GM19438 (cell line): ENCODE measurements at regions not wholly inside any gene's neighbourhood (a gene's known extent, or its start where the extent isn't known, plus 50 kb on each side); places are given as distances from the start of the nearest gene placed in this dataset.
"Not testable (repeated sequence)": the region's sequence is repeated elsewhere in the genome, so short reads cannot be mapped to it uniquely, and the experiment has no call there.

Source experiments
- ATAC-seq: cut with Tn5 transposase; IDR thresholded peaks from one replicate; pipeline ENCODE4 v1.9.1; 2021; ENCODE audit warnings: low read depth; ENCODE audit not compliant: unreplicated experiment

GRCh38 chr13:61144834-61145593 is 270.6 kb downstream of the PCDH20 start:
- no peak for ATAC-seq

- no peak for ATAC-seq
These were observed 271.3 kb downstream of the PCDH20 start for GRCh38 chr13:61144301-61144700.

- ATAC-seq, result no peak
These were observed 273.1 kb downstream of the PCDH20 start for GRCh38 chr13:61142506-61142905.

- no peak for ATAC-seq
These were observed 276.8 kb downstream of the PCDH20 start for GRCh38 chr13:61138857-61139256.

GRCh38 chr13:61136515-61136914 is 279.1 kb downstream of the PCDH20 start:
- ATAC-seq, result no peak

DNA sequence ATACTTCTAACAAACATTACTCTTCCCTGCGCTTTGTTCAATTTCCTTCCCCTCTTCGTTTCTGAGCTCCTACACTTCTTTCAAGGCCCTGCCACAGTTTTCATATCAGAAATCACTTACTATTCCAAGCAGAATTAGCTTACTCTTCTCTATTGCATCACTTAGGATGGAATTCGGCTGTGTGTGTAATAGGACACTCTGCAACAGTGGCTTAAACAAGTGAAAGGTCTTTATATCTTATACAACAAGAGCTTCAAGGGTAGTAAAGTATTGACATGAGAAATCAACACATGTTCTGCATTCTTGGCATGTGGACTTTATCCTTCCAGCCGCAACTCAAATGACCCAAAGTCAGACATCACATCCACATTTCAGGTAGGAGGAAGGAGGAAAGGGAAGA is 279.6 kb downstream of the PCDH20 start:
- no peak for ATAC-seq

DNA sequence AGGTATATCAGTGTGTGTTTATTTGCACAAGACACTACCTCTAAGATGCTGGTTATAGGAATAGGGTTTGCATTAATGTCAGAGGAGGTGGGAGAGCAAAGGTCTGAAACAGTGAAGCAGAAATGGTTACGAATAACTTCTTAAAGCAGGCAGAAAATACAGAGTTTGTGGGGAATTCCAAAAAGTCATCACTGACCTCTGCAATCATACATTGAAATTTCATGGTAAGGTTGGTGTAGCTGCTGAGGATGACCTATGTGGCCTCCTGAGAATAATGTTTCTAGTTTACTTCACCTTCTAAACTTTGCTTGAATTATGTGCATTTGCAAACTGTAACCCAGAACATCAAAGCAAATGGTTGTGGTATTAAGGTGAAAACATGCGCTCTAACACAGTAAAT is 280.1 kb downstream of the PCDH20 start:
- no peak for ATAC-seq

DNA sequence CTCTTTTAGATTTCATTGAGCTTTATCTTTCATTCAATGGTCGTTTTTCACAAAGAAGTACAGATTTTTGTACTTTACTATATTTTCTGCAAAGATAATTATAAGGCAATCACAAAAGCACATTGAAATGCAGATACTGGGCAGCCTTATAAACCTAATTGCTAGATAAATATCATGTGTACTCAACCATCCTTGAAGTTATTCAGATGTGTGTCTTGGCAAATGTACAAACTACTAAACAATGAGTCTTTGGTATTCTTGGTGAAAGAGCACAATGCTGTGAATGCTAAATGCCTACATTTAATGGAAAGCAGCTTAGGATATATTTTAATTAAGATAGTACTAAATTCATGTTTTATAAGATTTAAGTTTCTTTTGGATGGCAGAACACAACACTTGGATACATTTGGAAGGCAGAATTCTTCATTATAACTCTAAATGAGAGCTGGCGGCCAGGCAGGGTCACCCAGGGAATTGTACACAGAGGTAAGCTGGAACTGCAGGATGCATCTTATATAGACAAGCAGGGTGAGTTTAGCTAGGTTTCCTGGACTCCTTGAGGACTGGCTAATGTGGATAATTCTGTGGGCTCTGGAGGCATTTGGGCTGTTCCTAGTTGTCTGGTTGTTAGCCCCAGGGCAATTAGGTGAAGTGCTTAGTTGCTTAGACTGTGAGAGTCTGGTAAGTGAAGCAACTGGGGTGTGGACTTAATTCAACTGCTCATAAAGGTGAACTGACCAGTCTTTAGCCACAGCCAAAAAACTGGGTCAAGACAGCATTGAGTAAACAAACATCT is 286.6 kb downstream of the PCDH20 start:
- ATAC-seq, result no peak

DNA sequence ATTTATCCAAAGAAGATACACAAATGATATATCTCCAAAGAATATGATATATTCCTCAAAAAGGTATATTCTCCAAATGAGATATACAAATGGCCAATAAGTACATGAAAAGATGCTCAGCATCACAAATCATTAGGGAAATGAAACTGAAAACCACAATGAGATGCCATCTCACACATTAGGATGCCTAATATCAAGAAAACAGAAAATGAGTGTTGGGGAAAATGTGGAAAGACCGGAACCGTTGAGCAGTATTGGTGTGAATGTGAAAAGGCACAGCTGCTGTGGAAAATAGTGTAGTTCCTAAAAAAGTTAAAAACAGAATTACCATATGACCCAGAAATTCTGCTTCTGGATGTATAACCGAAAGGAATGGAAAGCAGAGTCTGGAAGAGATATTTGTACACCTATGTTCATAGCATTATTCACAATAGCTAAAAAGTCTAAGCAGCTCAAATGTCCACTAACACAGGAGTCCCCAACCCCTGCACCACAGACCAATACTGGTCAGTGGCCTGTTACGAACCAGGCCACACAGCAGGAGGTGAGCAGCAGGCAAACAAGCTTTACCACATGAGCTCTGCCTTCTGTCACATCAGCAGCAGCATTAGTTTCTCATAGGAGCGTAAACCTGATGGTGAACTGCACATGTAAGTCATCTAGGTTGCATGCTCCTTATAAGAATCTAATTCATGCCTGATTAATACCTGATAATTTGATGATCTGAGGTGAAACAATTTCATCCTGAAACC is 291.9 kb downstream of the PCDH20 start:
- ATAC-seq, result no peak

DNA sequence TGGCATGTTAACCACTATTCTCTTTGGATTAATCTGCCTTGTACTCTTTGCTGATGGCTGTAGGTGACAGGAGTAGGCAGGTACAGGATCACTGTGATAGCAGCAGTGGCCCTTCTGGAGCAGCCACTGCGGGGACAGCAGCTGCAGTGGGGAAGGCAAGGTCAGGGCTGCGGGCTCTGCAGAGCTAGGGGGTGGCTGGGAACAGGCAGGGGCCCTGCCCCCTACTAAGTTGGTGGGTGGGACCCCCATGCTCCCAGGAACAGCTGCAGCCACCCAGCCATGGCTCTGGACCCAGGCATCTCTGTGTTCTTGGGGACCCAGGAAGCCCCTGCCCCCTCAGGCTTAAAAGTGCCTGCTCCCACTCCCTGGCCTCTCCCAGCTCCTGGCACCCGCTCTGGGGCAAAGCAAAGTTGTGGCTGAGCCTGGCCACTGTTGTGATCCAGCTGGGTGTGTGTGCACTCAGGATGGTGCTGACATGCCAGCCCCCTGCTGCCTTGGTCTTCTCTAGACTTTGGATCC is 302.4 kb downstream of the PCDH20 start:
- no peak for ATAC-seq

DNA sequence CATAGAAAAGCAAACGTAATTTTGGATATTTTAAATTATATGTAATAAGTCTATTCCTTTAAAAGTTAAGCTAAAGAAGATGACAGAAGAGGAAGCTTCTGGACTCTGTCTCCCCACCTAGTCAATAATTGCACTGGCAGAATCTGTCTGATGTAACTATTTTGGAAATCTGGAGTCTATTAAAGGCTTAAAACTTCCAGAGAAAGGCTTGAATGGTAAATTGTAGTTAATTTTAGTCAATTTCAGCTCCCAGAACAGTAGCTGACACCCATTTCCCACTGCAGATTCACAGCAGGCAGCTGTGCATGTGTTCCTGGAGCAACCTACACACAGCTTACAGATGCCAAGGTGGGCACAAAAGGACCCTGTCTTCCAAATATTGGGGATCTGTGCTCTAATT is 304.1 kb downstream of the PCDH20 start:
- no peak for ATAC-seq

- no peak for ATAC-seq
These were observed 304.9 kb downstream of the PCDH20 start for GRCh38 chr13:61110732-61111131.

DNA sequence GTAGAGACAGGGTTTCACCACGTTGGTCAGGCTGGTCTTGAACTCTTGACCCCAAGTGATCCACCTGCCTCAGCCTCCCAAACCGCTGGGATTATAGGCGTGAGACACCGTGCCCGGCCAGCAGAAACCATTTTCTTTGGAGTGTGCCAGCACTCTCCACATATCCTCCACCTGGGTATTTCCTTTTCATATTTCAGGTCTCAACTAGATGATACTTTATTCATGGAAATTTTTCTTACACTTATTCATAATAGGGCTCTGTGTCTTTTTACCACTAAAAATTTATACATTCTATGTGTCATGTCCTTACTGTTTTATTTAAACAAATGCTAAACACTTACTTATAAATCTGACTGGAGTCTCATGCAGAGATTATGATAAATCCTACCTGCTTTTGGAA is 305.9 kb downstream of the PCDH20 start:
- ATAC-seq, result no peak

DNA sequence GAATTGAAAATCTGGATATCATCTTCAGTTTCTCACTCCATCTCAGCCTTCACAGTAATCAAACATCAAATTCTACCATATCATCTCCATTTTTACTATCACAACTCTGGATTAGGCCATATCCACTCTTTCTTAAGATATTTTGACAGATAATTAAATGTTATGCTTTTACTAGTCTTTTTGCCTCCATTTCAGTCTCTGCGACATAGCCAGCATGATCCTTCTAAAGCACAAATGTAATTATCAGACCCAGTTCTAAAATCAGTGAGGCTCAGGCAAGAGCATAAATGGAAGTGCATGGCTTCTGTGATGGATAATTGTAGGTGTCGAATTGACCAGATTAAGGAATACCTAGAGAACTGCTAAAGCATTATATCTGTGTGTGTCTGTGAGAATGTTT is 307.7 kb downstream of the PCDH20 start:
- no peak for ATAC-seq

DNA sequence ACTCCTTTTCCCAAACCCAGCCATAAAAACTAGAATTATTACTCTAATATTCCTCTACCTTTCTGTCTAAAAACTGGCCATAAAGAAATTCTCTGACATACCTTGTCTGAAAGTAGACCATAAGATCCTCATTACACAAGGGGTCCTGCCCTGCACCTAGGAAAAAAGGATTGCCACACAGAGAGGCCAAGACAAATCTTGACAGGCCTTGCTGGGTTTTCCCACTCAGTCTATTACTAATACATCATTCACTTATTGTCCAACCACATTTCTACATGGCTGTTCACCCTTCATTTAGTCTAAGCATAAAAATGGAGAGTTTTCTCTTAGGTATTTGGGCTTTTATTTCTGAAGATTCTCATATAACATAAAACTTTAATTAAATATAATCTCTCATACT is 319.8 kb downstream of the PCDH20 start:
- no peak for ATAC-seq

- no peak for ATAC-seq
These were observed 320.8 kb downstream of the PCDH20 start for GRCh38 chr13:61094865-61095264.

DNA sequence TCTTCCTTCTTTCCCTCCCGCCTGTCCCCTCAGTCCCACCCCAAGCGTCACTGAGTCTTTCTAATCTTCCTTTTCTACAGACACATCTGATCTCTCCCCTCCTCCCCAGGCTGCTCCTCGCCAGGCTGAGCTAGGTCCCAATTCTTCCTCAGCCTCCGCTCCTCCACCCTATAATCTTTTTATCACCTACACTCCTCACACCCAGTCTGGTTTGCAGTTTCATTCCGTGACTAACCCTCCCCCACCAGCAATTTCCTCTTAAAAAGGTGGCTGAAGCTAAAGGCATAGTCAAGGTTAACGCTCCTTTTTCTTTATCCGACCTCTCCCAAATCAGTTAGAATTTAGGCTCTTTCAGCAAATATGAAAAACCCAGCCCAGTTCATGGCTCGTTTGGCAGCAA is 325.8 kb downstream of the PCDH20 start:
- ATAC-seq, result not testable (repeated sequence)

DNA sequence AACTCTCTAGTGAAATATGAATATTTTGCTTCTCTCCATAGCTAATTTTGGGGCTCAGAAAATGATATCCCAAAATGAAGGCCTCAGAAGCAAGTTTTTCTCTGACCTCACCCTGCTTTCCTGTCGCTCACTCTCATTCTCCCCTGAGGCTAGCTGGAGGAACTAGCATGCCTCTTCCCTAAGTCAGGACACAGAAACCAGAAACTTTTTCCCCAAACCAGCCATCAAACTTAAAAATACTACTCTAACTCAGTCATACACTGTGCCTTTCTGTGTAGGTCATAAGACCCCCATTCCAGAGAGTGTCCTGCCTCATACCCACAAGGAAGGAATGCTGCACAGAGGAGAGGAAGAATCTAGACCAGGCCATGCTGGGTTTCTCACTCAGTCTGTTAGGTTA is 329.6 kb downstream of the PCDH20 start:
- ATAC-seq, result no peak

DNA sequence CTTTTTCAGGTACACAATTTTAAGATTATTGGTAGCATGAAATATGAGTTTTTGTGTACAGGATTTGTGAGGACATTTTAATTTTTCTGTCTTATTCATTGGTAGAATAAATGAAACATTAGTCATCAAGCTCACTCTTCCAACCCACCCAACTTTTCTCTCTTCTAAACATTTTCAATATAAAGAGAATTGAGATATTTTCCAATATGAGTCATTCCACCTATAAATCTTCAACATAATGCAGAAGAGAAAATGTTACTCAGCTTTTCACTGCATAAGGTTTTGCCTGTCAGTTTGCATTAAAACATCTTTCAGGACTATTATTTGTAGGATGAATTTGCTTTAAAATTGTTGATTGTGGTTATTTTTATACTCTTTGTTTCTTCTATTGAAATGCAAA is 330.7 kb downstream of the PCDH20 start:
- ATAC-seq, result no peak

DNA sequence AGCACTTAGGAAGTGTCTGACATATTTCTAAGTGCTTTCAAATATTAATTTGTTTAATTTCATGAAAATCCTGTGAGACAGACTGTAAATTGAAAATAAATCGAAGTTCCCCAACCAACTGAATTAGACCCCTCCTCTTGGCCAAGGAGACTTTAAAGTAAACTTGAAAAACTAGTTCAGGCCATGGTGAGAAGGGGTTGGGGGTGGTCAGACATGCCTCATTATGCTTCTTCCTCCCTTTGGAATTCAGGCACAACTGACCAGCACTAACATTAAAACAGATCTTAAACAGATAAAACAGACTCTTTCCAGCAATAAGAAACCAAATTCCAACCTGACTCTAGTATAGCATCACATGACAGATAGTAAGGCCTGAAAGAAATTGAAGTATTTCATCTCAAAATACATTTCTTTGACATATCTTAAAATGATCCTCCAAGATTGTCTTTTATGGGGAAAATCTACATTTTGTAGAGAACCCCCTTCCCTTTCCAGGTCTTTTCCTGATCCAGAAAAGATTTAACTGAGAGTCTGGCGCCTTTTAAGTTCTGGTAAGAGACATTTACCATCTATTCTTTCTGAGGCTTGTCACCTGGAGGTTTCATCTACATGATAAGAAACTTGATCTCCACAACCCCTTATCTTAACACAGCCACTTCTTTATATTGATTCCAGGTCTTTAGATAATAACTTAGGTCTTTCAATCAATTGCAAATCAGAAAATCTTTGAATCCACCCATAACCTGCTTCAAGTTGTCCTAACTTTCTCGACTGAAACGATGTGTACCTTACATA is 336.5 kb downstream of the PCDH20 start:
- ATAC-seq, result no peak
